CD4-positive, alpha-beta T cell (primary cell): ENCODE measurements at regions not wholly inside any gene's neighbourhood (a gene's known extent, or its start where the extent isn't known, plus 50 kb on each side); places are given as distances from the start of the nearest gene placed in this dataset.

Experiments
- ATAC-seq: fragments of 200-7000 bp; cut with Tn5 transposase; one replicate; pipeline ENCODE4 v1.10.0; 2022; ENCODE audit warnings: mild to moderate bottlenecking; ENCODE audit not compliant: poor library complexity
- CTCF ChIA-PET: fragments of 350-600 bp; sonication (Branson Sonifier 250); formaldehyde crosslinking; loops from one replicate; lab custom pipeline; 2021; ENCODE audit warnings: antibody characterized with exemption, inconsistent platforms; lab: Charles Lee
- POLR2A ChIA-PET: fragments of 350-600 bp; sonication (Branson Sonifier 250); formaldehyde crosslinking; loops from one replicate; lab custom pipeline; 2021; ENCODE audit warnings: antibody characterized with exemption, inconsistent platforms; lab: Charles Lee
- DNase-seq, 14 experiments: peaks; one replicate each; pipeline ENCODE4 v3.0.0-alpha.2; 2013 to 2020; ENCODE audit warnings: mixed read lengths in 2 of 14
- H3K27ac ChIP-seq, 2 donors: one replicate each; pipeline versions ENCODE4 v1.5.1 to v1.7.0; 2013; ENCODE audit warnings: low read length in 2 of 2, low read depth in 1 of 2, mild to moderate bottlenecking in 1 of 2
- H3K27me3 ChIP-seq, 2 experiments: 1 replicate in 1 of 2; 2 replicates in 1 of 2; pipeline versions ENCODE4 v1.6.1 to v1.7.0; 2013; ENCODE audit warnings: low read length in 2 of 2, control low read depth in 1 of 2, mild to moderate bottlenecking in 1 of 2, moderate library complexity in 1 of 2; ENCODE audit not compliant: insufficient read depth in 2 of 2, control insufficient read depth in 1 of 2
- H3K36me3 ChIP-seq: one replicate; pipeline ENCODE4 v1.6.1; 2013; ENCODE audit warnings: low read length, control low read depth; ENCODE audit not compliant: insufficient read depth
- H3K4me1 ChIP-seq: one replicate; pipeline ENCODE4 v1.6.1; 2013; ENCODE audit warnings: low read length, control low read depth; ENCODE audit not compliant: insufficient read depth
- H3K4me3 ChIP-seq: one replicate; pipeline ENCODE4 v1.5.1; 2013; ENCODE audit warnings: mild to moderate bottlenecking, low read length, moderate library complexity
- H3K9me3 ChIP-seq, 2 experiments: 1 replicate in 1 of 2; 2 replicates in 1 of 2; pipeline versions ENCODE4 v1.6.1 to v1.7.0; 2013; ENCODE audit warnings: low read length in 2 of 2, mild to moderate bottlenecking in 2 of 2, control low read depth in 1 of 2, moderate library complexity in 1 of 2; ENCODE audit not compliant: control insufficient read depth in 1 of 2, insufficient read depth in 1 of 2
- H3K27ac Mint-ChIP-seq: one replicate; pipeline ENCODE4 v1.8.0; 2020; ENCODE audit warnings: mixed read lengths
- H3K27me3 Mint-ChIP-seq: one replicate; pipeline ENCODE4 v1.8.0; 2021; ENCODE audit warnings: mixed read lengths
- H3K36me3 Mint-ChIP-seq: one replicate; pipeline ENCODE4 v1.8.0; 2021; ENCODE audit warnings: low read depth, mixed read lengths
- H3K4me1 Mint-ChIP-seq: one replicate; pipeline ENCODE4 v1.8.0; 2021; ENCODE audit warnings: low read depth, mixed read lengths
- H3K4me3 Mint-ChIP-seq: one replicate; pipeline ENCODE4 v1.8.0; 2020; ENCODE audit warnings: mild to moderate bottlenecking, mixed read lengths
- H3K9me3 Mint-ChIP-seq: one replicate; pipeline ENCODE4 v1.8.0; 2020; ENCODE audit warnings: mixed read lengths
- intact Hi-C, 2 experiments: fragments of 100-400 bp; cut with DNase I in 1 of 2; cut with micrococcal nuclease in 1 of 2; formaldehyde crosslinking; loops; one replicate each; pipeline versions ENCODE4 v1.15.1 to v1.9.0; 2023 to 2025; cut with DNase I, micrococcal nuclease
- TF ChIP-seq, protein P1 (sequence below): fragments of 200-600 bp; IDR thresholded peaks from one replicate; pipeline ENCODE4 v1.8.0; 2022; ENCODE audit warnings: antibody characterized with exemption, mild to moderate bottlenecking

DNA sequence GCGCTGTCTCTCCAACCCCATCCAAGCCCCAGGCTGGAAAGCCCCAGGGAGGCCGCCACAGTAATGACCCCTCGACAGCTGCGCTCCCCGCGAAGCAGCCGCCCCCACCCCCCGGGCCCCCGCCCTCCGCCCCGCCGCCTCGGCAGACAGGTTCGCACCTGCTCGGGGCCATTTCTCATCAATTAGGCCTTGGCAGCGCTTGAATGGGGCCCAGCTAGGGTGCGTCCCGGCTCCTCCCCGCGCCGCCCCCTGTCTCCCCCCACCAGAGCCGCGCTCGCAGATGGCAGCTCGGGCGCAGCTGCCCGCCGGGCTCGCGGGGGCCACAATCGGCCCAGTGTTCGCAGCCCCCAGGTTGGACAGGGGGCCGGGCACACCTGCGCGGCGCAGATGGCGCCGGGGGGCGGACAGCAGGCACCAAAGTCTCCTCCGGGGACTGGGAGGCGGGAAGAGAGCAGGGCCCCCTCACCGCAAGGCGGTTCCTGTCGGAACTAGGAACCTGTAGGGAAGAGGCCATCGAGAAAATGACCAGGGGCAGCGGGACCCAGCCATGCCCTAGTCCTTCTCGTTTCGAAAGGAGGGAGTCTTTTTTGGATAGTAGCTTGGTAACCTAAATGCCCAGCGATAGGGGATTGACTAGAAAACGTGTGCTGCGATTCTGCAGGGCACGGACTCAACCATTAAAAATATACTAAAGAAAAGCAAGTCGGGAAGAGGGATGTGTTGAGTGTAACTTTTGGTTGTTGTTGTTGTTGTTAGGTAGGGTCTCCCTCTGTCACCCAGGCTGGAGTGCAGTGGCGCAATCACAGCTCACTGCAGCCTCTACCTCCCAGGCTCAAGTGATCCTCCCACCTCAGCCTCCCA lies 83.2 kb upstream of the EYA2 start:
- Mint-ChIP-seq H3K9me3 (no peaks in the 10 kb centered on the region), H3K4me1 (no peaks in the 10 kb centered on the region), H3K27ac (no peak overlapping the region), H3K36me3 (no peaks in the 10 kb centered on the region), H3K27me3 (peaks cover 72% of the 10 kb centered on the region), H3K4me3 (no peak overlapping the region)
- no peak for DNase-seq
- Histone ChIP-seq H3K36me3 (no peaks in the 10 kb centered on the region), H3K4me1 (no peaks in the 10 kb centered on the region), H3K4me3 (no peak overlapping the region), H3K27ac (no peak overlapping the region), H3K27me3 (peaks cover 12 to 20% of the 10 kb centered on the region in 2 experiments), H3K9me3 (no peaks in the 10 kb centered on the region)
- ChIA-PET CTCF (no interaction called here), POLR2A (no interaction called here)
- TF ChIP-seq, protein P1, sequence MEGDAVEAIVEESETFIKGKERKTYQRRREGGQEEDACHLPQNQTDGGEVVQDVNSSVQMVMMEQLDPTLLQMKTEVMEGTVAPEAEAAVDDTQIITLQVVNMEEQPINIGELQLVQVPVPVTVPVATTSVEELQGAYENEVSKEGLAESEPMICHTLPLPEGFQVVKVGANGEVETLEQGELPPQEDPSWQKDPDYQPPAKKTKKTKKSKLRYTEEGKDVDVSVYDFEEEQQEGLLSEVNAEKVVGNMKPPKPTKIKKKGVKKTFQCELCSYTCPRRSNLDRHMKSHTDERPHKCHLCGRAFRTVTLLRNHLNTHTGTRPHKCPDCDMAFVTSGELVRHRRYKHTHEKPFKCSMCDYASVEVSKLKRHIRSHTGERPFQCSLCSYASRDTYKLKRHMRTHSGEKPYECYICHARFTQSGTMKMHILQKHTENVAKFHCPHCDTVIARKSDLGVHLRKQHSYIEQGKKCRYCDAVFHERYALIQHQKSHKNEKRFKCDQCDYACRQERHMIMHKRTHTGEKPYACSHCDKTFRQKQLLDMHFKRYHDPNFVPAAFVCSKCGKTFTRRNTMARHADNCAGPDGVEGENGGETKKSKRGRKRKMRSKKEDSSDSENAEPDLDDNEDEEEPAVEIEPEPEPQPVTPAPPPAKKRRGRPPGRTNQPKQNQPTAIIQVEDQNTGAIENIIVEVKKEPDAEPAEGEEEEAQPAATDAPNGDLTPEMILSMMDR = no peak
- intact Hi-C loops = no loop called here
- ATAC-seq = no peak

DNA sequence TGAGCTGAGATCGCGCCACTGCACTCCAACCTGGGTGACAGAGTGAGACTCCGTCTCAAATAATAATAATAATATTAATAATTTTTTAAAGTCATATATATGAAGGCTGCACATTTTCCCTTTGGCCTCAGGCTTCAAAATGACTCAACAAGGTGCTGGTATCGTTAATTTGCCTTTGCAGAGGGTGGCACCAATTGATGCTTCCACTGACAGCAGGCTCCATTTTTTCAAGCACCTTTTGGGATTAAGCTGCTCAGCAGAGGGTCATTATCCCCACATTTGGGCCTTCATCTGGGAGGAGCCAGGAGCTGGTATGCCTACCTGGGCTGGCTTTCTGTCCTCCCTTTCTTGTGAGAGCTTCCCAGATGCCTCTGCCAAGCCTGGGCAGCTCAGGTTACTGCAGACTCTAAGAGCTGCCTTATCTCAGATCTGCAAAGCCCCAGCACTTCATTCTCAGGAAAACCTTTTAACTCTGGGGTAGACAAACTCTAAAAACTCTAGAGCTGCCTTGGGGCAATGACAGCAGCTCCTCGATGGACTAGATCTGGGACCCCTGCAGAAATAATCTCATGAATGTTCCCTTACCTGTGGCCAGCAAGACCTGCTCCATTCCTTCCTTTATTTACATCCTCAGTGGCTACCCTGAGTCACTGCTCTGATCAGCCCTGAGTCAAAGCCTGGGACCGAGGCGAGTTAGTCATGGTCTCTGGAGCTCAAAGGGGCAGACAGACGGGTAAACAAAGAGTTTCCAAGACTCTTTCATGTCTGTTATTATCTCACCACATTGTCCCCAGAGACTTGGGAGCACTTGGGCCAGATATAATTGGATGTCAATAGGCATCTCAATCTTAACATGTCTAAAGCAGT lies 80.0 kb upstream of the EYA2 start:
- Mint-ChIP-seq H3K36me3 (no peaks in the 10 kb centered on the region), H3K4me1 (no peaks in the 10 kb centered on the region), H3K4me3 (no peak overlapping the region), H3K27ac (no peak overlapping the region), H3K9me3 (no peaks in the 10 kb centered on the region), H3K27me3 (peaks cover 62% of the 10 kb centered on the region)
- ATAC-seq (no peak), DNase-seq (no peak)
- Histone ChIP-seq H3K36me3 (no peaks in the 10 kb centered on the region), H3K27me3 (peaks cover 10 to 23% of the 10 kb centered on the region in 2 experiments), H3K4me3 (no peak overlapping the region), H3K27ac (no peak overlapping the region), H3K4me1 (no peaks in the 10 kb centered on the region), H3K9me3 (no peaks in the 10 kb centered on the region)
- ChIA-PET CTCF (no interaction called here), POLR2A (no interaction called here)
- TF ChIP-seq, protein P1 = no peak
- intact Hi-C loops = no loop called here

DNA sequence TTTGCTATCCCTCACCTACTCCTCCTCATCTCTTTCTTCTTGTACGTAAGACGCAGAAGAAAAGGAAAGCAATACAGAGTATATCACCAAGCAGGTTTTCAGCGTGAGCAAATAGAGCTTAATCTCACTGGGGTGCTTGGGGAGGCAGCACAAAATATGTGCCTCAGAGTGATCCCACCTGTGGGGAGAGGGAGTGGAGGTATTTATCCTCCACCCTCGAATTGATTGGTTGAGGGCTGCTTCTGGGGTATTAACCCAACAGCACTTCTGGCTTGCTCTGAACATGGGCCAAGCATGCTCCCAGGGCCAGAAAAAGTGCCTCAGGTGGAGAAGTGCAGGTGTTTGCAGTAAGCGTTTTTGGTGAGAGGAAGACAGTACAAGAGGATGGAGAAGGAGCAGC lies 78.5 kb upstream of the EYA2 start:
- Mint-ChIP-seq H3K27me3 (peaks cover 58% of the 10 kb centered on the region), H3K4me1 (no peaks in the 10 kb centered on the region)
- DNase-seq = no peak

More for the DNA sequence above, 78.5 kb upstream of the EYA2 start:
- POLR2A ChIA-PET = no interaction called here
- H3K27ac ChIP-seq = no peak overlapping the region
- H3K36me3 ChIP-seq = no peaks in the 10 kb centered on the region
- no peak for ATAC-seq
- no peaks in the 10 kb centered on the region for H3K9me3 ChIP-seq
- Mint-ChIP-seq H3K36me3 (no peaks in the 10 kb centered on the region), H3K9me3 (no peaks in the 10 kb centered on the region), H3K27ac (no peak overlapping the region), H3K4me3 (no peak overlapping the region)
- H3K27me3 ChIP-seq = peaks cover 5 to 17% of the 10 kb centered on the region in 2 experiments
- H3K4me1 ChIP-seq = no peaks in the 10 kb centered on the region
- TF ChIP-seq, protein P1 = no peak
- CTCF ChIA-PET = no interaction called here
- H3K4me3 ChIP-seq = no peak overlapping the region
- intact Hi-C loops = no loop called here
